GM12878 (cell line): ENCODE measurements at regions not wholly inside any gene's neighbourhood (a gene's known extent, or its start where the extent isn't known, plus 50 kb on each side); places are given as distances from the start of the nearest gene placed in this dataset.

Source experiments
- ASH2L ChIP-seq: fragments of 300-600, 200-600 bp; sonication (generic); IDR thresholded peaks from 2 replicates; pipeline ENCODE4 v1.6.1; 2017; ENCODE audit warnings: low read depth, mild to moderate bottlenecking, borderline replicate concordance
- BRCA1 ChIP-seq: IDR thresholded peaks from 2 replicates; pipeline ENCODE4 v1.6.1; 2011; ENCODE audit warnings: low read depth, low read length, improper control_type of control experiment
- JUND ChIP-seq: IDR thresholded peaks from 2 replicates; pipeline ENCODE4 v1.6.1; 2012; ENCODE audit warnings: low read depth, mild to moderate bottlenecking, low read length, improper control_type of control experiment, moderate library complexity
- MEF2A ChIP-seq: IDR thresholded peaks from 2 replicates; pipeline ENCODE4 v1.6.1; 2011; ENCODE audit warnings: low read depth, mild to moderate bottlenecking, low read length, moderate library complexity; ENCODE audit not compliant: insufficient read depth
- MTA2 ChIP-seq: fragments of 450-650 bp; IDR thresholded peaks from 2 replicates; pipeline ENCODE4 v1.6.1; 2016; ENCODE audit warnings: low read depth, mild to moderate bottlenecking, moderate library complexity
- MYB ChIP-seq: fragments of 150-350 bp; IDR thresholded peaks from 2 replicates; pipeline ENCODE4 v1.6.1; 2014; ENCODE audit warnings: mild to moderate bottlenecking, low read depth, low read length, borderline replicate concordance
- POLR2A ChIP-seq: IDR thresholded peaks from 2 replicates; pipeline ENCODE4 v1.6.1; 2011; ENCODE audit warnings: low read depth, mild to moderate bottlenecking, low read length
- ZNF384 ChIP-seq: IDR thresholded peaks from 2 replicates; pipeline ENCODE4 v1.6.1; 2012; ENCODE audit warnings: low read depth, mild to moderate bottlenecking, low read length, improper control_type of control experiment, borderline replicate concordance
- TF ChIP-seq, protein P1 (sequence below), 3 experiments: IDR thresholded peaks in 2 of 3; conservative IDR thresholded peaks in 1 of 3; 2 replicates each; pipeline ENCODE4 v1.5.1; 2011; ENCODE audit warnings: low read depth in 3 of 3, low read length in 3 of 3, mild to moderate bottlenecking in 3 of 3, control low read depth in 2 of 3, moderate library complexity in 2 of 3, inconsistent platforms in 1 of 3, mixed read lengths in 1 of 3; ENCODE audit not compliant: control insufficient read depth in 2 of 3, insufficient read depth in 1 of 3; ENCODE audit errors: extremely low read depth in 1 of 3
- TF ChIP-seq, protein P2 (sequence below): IDR thresholded peaks from 2 replicates; pipeline ENCODE4 v1.6.1; 2012; ENCODE audit warnings: low read depth, low read length, improper control_type of control experiment
- TF ChIP-seq, protein P3 (sequence below): fragments of 450-650 bp; IDR thresholded peaks from 2 replicates; pipeline ENCODE4 v1.6.1; 2017; ENCODE audit warnings: mild to moderate bottlenecking

DNA sequence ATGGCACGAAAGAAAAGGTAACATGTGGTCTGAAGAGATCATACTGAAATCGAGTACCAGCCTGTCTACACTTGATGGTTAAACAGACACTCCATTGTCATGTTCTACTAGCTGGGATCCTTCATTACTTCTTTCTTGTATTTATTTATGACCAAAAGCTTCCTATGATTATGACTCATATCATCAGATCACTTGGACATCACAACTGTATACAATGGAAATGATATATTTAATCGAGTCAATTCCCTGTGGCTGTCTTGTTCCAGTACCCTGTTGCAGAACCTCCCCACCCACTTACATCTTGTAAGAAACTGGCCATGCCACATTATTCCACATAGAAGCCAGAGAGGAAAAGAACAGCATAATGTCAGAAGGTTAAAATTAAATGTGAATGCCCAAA lies 358.9 kb downstream of the ZEB2 start:
- TF ChIP-seq MEF2A (no peak), JUND (no peak), ASH2L (no peak), ZNF384 (no peak), MTA2 (no peak), MYB (no peak), POLR2A (no peak), BRCA1 (no peak)
- TF ChIP-seq, protein P1, sequence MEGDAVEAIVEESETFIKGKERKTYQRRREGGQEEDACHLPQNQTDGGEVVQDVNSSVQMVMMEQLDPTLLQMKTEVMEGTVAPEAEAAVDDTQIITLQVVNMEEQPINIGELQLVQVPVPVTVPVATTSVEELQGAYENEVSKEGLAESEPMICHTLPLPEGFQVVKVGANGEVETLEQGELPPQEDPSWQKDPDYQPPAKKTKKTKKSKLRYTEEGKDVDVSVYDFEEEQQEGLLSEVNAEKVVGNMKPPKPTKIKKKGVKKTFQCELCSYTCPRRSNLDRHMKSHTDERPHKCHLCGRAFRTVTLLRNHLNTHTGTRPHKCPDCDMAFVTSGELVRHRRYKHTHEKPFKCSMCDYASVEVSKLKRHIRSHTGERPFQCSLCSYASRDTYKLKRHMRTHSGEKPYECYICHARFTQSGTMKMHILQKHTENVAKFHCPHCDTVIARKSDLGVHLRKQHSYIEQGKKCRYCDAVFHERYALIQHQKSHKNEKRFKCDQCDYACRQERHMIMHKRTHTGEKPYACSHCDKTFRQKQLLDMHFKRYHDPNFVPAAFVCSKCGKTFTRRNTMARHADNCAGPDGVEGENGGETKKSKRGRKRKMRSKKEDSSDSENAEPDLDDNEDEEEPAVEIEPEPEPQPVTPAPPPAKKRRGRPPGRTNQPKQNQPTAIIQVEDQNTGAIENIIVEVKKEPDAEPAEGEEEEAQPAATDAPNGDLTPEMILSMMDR (IDR thresholded peaks at IDR 0.05 in 2 of 3, conservative IDR thresholded peaks at IDR 0.05 in 1 of 3; ENCODE audit: control insufficient read depth in 2 of 3, extremely low read depth in 1 of 3, insufficient read depth in 1 of 3, low read depth in 3 of 3, low read length in 3 of 3): no peak
- TF ChIP-seq, protein P2, sequence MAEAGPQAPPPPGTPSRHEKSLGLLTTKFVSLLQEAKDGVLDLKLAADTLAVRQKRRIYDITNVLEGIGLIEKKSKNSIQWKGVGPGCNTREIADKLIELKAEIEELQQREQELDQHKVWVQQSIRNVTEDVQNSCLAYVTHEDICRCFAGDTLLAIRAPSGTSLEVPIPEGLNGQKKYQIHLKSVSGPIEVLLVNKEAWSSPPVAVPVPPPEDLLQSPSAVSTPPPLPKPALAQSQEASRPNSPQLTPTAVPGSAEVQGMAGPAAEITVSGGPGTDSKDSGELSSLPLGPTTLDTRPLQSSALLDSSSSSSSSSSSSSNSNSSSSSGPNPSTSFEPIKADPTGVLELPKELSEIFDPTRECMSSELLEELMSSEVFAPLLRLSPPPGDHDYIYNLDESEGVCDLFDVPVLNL: no peak
- TF ChIP-seq, protein P3, sequence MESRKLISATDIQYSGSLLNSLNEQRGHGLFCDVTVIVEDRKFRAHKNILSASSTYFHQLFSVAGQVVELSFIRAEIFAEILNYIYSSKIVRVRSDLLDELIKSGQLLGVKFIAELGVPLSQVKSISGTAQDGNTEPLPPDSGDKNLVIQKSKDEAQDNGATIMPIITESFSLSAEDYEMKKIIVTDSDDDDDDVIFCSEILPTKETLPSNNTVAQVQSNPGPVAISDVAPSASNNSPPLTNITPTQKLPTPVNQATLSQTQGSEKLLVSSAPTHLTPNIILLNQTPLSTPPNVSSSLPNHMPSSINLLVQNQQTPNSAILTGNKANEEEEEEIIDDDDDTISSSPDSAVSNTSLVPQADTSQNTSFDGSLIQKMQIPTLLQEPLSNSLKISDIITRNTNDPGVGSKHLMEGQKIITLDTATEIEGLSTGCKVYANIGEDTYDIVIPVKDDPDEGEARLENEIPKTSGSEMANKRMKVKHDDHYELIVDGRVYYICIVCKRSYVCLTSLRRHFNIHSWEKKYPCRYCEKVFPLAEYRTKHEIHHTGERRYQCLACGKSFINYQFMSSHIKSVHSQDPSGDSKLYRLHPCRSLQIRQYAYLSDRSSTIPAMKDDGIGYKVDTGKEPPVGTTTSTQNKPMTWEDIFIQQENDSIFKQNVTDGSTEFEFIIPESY: no peak
